ENCODE measurements at regions not wholly inside any gene's neighbourhood (a gene's known extent, or its start where the extent isn't known, plus 50 kb on each side); places are given as distances from the start of the nearest gene placed in this dataset.

DNA sequence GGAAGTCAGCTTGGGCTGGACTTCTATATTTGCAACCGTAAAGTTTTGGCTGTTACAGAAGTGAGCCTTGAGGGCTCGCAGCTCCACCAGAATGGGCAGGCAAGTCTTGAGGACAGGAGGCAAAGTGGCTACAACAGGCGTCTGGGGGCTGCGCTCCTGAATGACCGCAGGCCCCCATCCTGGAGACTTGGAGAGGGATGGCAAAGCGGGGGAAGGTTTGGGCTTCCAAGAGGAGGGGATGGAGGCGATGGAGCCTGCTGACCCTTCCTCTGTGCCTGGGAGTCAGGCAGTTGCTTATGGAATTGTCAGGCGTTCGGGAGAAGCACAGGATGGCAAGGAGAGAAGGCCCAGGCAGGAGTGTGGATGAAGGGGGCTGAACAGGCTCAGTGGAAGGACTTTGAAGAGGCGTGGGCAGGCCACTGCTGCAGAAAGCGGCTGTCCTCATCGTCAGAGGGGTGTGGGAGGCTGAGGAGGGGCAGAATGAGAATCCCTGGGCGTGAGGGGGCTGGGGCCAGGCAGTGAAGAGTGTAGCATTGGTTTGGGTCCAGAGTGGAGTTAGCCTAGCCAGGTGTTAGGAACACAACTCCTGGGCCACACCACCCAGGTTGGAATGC, 72.3 kb downstream of the INHBB start:
- no peak for DNase-seq (ENCODE audit: extremely low read depth, low read depth)
- H3K4me3 ChIP-seq (replicated peaks; ENCODE audit: low read depth, low read length) = no peak overlapping the region
- no peak for TF ChIP-seq CTCF (IDR thresholded peaks at IDR 0.05; ENCODE audit: low read depth, low read length, missing control alignments)

DNA sequence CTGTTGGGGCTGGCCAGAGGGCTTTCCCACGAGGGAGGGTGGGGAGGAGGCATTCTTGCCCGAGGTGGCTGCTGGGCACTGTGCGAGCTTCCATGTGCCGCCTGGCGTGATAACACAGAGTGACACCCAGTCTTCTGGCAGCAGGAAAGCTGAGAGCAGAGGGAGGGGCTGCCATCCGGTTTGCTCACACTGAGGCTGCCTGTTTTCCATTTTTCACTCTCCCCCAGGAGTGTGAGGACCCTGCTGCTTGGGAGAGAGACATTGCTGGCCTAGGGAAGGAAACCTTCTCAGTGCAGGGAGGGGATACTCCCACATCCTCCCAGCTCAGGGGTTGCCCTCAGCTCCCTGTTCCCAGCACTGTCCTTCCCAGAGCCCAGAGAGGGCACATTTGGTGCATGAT, 73.1 kb downstream of the INHBB start:
- H3K4me3 ChIP-seq (replicated peaks; ENCODE audit: low read depth, low read length) = no peak overlapping the region
- TF ChIP-seq CTCF (IDR thresholded peaks at IDR 0.05; ENCODE audit: low read depth, low read length, missing control alignments) = no peak
- DNase-seq (ENCODE audit: extremely low read depth, low read depth) = no peak

DNA sequence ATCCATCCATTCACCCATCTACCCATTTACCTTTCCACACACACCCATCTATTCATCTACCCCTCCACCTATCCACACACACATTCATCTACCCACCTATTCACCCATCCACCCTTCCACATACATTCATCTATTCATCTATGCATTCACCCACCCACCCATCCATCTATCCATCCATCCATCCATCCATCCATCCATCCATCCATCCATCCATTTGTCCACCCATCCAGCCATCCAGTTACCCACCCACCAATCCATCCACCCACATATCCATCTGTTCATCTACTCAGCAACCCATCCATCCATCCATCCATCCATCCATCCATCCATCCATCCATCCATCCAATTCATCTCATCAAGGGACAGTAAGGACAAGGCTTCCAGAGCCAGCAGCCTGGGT, 74.0 kb downstream of the INHBB start:
- TF ChIP-seq CTCF (IDR thresholded peaks at IDR 0.05; ENCODE audit: low read depth, low read length, missing control alignments) = no peak
- no peak overlapping the region for H3K4me3 ChIP-seq (replicated peaks; ENCODE audit: low read depth, low read length)
- no peak for DNase-seq (ENCODE audit: extremely low read depth, low read depth)

GRCh38 chr2:120421126-120421829, 75.3 kb downstream of the INHBB start:
- DNase-seq (ENCODE audit: extremely low read depth, low read depth) = no peak
- no peak for TF ChIP-seq CTCF (IDR thresholded peaks at IDR 0.05; ENCODE audit: low read depth, low read length, missing control alignments)
- no peak overlapping the region for H3K4me3 ChIP-seq (replicated peaks; ENCODE audit: low read depth, low read length)

DNA sequence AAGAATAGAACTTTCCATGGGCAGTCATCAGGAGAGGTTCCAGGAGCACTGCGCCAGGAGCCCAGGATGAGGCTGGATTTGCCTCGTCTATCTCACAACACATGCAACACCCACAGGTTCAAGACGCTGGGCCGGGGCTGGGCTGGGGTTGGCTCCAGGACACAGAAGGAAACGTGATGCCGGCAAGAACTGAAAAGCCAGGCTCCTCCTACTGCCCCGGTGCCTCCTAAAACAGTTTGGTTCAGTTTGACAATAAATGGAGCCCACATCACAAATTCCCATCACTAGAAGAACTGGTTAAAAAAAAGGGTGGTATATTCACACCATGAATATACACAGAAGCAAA, 75.9 kb downstream of the INHBB start:
- H3K4me3 ChIP-seq (replicated peaks; ENCODE audit: low read depth, low read length) = no peak overlapping the region
- no peak for DNase-seq (ENCODE audit: extremely low read depth, low read depth)
- no peak for TF ChIP-seq CTCF (IDR thresholded peaks at IDR 0.05; ENCODE audit: low read depth, low read length, missing control alignments)

- no peak overlapping the region for H3K4me3 ChIP-seq (replicated peaks; ENCODE audit: low read depth, low read length)
- no peak for DNase-seq (ENCODE audit: extremely low read depth, low read depth)
- TF ChIP-seq CTCF (IDR thresholded peaks at IDR 0.05; ENCODE audit: low read depth, low read length, missing control alignments) = no peak
Measured at GRCh38 chr2:120422465-120423160, 76.7 kb downstream of the INHBB start.

Measured in HFF-Myc (cell line).